Breast epithelium (tissue), 3 donors: ENCODE measurements at regions not wholly inside any gene's neighbourhood (a gene's known extent, or its start where the extent isn't known, plus 50 kb on each side); places are given as distances from the start of the nearest gene placed in this dataset.

Experiments
- CTCF ChIP-seq, 3 donors: fragments of 450-650 bp; IDR thresholded peaks; one replicate each; pipeline ENCODE4 v1.5.1; 2016 to 2017; ENCODE audit warnings: antibody characterized with exemption in 3 of 3, mild to moderate bottlenecking in 3 of 3, moderate library complexity in 3 of 3
- POLR2AphosphoS5 ChIP-seq, 3 donors: sonication (generic); formaldehyde crosslinking; IDR thresholded peaks; one replicate each; pipeline ENCODE4 v1.6.1; 2017; ENCODE audit warnings: antibody characterized with exemption in 3 of 3

- TF ChIP-seq CTCF (IDR thresholded peaks at IDR 0.05) (no peak), POLR2AphosphoS5 (IDR thresholded peaks at IDR 0.05) (no peak)
Observed at GRCh38 chr20:11409561-11409960, 508.1 kb upstream of the BTBD3 start.
